ENCODE measurements at regions not wholly inside any gene's neighbourhood (a gene's known extent, or its start where the extent isn't known, plus 50 kb on each side); places are given as distances from the start of the nearest gene placed in this dataset.

DNA sequence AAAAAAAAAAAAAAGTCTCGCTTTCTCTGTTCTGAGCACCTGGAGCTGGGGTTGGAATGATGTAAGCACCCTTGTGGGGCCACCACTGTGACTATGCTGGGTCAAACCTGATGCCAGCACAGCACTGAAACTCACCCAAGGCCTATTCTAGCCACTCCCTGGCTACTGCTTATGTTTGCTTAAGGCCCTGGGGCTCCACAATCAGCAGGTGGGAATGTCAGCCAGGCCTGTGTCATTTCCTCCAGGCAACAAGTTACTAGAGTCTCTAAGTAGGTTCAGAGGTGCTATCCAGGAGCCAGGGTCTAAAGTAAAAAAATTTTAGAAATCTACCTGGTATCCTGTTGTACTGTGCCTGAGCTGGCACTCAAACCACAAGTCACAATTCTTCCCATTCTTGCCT is 1306.8 kb downstream of the STIM2 start:
- TF ChIP-seq, protein P1, sequence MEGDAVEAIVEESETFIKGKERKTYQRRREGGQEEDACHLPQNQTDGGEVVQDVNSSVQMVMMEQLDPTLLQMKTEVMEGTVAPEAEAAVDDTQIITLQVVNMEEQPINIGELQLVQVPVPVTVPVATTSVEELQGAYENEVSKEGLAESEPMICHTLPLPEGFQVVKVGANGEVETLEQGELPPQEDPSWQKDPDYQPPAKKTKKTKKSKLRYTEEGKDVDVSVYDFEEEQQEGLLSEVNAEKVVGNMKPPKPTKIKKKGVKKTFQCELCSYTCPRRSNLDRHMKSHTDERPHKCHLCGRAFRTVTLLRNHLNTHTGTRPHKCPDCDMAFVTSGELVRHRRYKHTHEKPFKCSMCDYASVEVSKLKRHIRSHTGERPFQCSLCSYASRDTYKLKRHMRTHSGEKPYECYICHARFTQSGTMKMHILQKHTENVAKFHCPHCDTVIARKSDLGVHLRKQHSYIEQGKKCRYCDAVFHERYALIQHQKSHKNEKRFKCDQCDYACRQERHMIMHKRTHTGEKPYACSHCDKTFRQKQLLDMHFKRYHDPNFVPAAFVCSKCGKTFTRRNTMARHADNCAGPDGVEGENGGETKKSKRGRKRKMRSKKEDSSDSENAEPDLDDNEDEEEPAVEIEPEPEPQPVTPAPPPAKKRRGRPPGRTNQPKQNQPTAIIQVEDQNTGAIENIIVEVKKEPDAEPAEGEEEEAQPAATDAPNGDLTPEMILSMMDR (IDR thresholded peaks at IDR 0.05) = no peak
- TF ChIP-seq KDM5A (IDR thresholded peaks at IDR 0.05) = no peak
- TF ChIP-seq, protein P2, sequence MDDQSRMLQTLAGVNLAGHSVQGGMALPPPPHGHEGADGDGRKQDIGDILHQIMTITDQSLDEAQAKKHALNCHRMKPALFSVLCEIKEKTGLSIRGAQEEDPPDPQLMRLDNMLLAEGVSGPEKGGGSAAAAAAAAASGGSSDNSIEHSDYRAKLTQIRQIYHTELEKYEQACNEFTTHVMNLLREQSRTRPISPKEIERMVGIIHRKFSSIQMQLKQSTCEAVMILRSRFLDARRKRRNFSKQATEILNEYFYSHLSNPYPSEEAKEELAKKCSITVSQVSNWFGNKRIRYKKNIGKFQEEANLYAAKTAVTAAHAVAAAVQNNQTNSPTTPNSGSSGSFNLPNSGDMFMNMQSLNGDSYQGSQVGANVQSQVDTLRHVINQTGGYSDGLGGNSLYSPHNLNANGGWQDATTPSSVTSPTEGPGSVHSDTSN (IDR thresholded peaks at IDR 0.05) = no peak
- no peak for TF ChIP-seq CBX2 (IDR thresholded peaks at IDR 0.05; ENCODE audit: borderline replicate concordance, low read depth)
- no peak for TF ChIP-seq JUNB (IDR thresholded peaks at IDR 0.05)
- TF ChIP-seq NFE2L2 (conservative IDR thresholded peaks at IDR 0.05; ENCODE audit: low read length) = no peak
- no peak for TF ChIP-seq POLR2A (IDR thresholded peaks at IDR 0.05; ENCODE audit: low read length)
- no peak for TF ChIP-seq REST (IDR thresholded peaks at IDR 0.05)
- TF ChIP-seq, protein P3, sequence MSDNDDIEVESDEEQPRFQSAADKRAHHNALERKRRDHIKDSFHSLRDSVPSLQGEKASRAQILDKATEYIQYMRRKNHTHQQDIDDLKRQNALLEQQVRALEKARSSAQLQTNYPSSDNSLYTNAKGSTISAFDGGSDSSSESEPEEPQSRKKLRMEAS (IDR thresholded peaks at IDR 0.05) = no peak
- TF ChIP-seq BHLHE40 (IDR thresholded peaks at IDR 0.05; ENCODE audit: low read depth, low read length) = no peak
- no peak for TF ChIP-seq RAD21 (conservative IDR thresholded peaks at IDR 0.05 in 1 of 2, IDR thresholded peaks at IDR 0.05 in 1 of 2)
- no peak for TF ChIP-seq ZFP36 (IDR thresholded peaks at IDR 0.05; ENCODE audit: borderline replicate concordance, partially characterized antibody)
- no peak for TF ChIP-seq ESRRA (IDR thresholded peaks at IDR 0.05; ENCODE audit: borderline replicate concordance, low read length)
- TF ChIP-seq HDAC2 (IDR thresholded peaks at IDR 0.05) = no peak
